ENCODE measurements at regions not wholly inside any gene's neighbourhood (a gene's known extent, or its start where the extent isn't known, plus 50 kb on each side); places are given as distances from the start of the nearest gene placed in this dataset.

DNA sequence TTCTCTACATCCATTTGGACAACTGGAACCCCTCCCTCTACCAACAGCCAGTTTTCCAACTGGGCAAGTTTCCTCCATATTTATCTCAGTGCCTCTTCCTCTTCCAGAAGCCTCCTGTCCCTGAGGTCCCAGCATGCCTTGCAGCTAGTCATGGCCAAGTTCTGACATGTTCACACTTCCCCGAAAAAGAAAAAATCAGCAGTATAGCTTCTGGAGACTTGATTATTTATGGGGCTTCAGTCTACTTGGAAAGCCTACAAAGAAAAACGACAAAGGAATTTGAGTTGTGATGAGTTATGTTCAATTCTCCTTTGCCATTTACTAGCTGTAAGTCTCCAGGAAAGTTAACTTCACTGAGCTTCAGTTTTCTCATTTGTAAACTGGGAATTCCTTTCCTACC, 406.5 kb downstream of the MAFB start:
- ChIA-PET POLR2A (ENCODE audit: partially characterized antibody) (interaction anchor here (1.1 kb wide), 1 partner anchor 14 kb away, joined by 4 read pairs; no protein-coding TSS in a partner anchor), CTCF (ENCODE audit: partially characterized antibody) (interaction anchor here (0.9 kb wide), 1 partner anchor 16 kb away, joined by 3 read pairs; no protein-coding TSS in a partner anchor)
- 82% methylated on average over 2 of the region's 2 CpGs; no CpG with 5 or more reads in 1 of the 2 experiments for WGBS, 2 experiments (ENCODE audit: extremely low coverage in 1 of 2, insufficient coverage in 1 of 2, insufficient read length in 1 of 2, insufficient replicate concordance in 2 of 2, low coverage in 1 of 2, low lambda C conversion rate in 2 of 2, missing lambda C conversion rate in 1 of 2)
- TF ChIP-seq POLR2A (IDR thresholded peaks at IDR 0.05; ENCODE audit: control extremely low read depth in 1 of 2, low read depth in 2 of 2, low read length in 2 of 2), result no peak
- TF ChIP-seq HDAC6 (IDR thresholded peaks at IDR 0.05; ENCODE audit: low read depth, low read length), result no peak
- no peak for TF ChIP-seq HDAC2 (IDR thresholded peaks at IDR 0.05; ENCODE audit: borderline replicate concordance in 1 of 2, low read depth in 2 of 2, low read length in 2 of 2)
- no peak for TF ChIP-seq RXRA (IDR thresholded peaks at IDR 0.05; ENCODE audit: insufficient read depth, low read depth, low read length)
- TF ChIP-seq, protein P1, sequence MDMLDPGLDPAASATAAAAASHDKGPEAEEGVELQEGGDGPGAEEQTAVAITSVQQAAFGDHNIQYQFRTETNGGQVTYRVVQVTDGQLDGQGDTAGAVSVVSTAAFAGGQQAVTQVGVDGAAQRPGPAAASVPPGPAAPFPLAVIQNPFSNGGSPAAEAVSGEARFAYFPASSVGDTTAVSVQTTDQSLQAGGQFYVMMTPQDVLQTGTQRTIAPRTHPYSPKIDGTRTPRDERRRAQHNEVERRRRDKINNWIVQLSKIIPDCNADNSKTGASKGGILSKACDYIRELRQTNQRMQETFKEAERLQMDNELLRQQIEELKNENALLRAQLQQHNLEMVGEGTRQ (IDR thresholded peaks at IDR 0.05; ENCODE audit: low read length), result no peak
- TF ChIP-seq, protein P2, sequence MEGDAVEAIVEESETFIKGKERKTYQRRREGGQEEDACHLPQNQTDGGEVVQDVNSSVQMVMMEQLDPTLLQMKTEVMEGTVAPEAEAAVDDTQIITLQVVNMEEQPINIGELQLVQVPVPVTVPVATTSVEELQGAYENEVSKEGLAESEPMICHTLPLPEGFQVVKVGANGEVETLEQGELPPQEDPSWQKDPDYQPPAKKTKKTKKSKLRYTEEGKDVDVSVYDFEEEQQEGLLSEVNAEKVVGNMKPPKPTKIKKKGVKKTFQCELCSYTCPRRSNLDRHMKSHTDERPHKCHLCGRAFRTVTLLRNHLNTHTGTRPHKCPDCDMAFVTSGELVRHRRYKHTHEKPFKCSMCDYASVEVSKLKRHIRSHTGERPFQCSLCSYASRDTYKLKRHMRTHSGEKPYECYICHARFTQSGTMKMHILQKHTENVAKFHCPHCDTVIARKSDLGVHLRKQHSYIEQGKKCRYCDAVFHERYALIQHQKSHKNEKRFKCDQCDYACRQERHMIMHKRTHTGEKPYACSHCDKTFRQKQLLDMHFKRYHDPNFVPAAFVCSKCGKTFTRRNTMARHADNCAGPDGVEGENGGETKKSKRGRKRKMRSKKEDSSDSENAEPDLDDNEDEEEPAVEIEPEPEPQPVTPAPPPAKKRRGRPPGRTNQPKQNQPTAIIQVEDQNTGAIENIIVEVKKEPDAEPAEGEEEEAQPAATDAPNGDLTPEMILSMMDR (IDR thresholded peaks at IDR 0.05; ENCODE audit: control extremely low read depth in 1 of 3, insufficient read depth in 1 of 3, low read depth in 1 of 3, low read length in 3 of 3), result no peak
- TF ChIP-seq TCF12 (IDR thresholded peaks at IDR 0.05; ENCODE audit: low read depth, low read length), result no peak
- no peak for TF ChIP-seq TBP (IDR thresholded peaks at IDR 0.05; ENCODE audit: low read depth, low read length)
- no peak for TF ChIP-seq RBBP5 (IDR thresholded peaks at IDR 0.05; ENCODE audit: borderline replicate concordance, low read depth, low read length)
- TF ChIP-seq SIX5 (IDR thresholded peaks at IDR 0.05; ENCODE audit: low read depth, low read length), result no peak
- Histone ChIP-seq H2AFZ (ENCODE audit: low read length) (no peak overlapping the region), H3K9me3 (ENCODE audit: insufficient read depth in 2 of 2, low read depth in 1 of 2, low read length in 1 of 2) (no peaks in the 10 kb centered on the region), H4K91ac (replicated peaks; ENCODE audit: insufficient read length, low read length) (no peak overlapping the region), H2BK12ac (ENCODE audit: low read depth, low read length) (no peak overlapping the region), H3K79me1 (ENCODE audit: low read depth, low read length) (no peaks in the 10 kb centered on the region), H3K27me3 (replicated peaks in 1 of 4; ENCODE audit: control insufficient read depth in 3 of 4, extremely low read depth in 1 of 4, insufficient read depth in 3 of 4, low read length in 3 of 4) (no peaks in the 10 kb centered on the region), H4K20me1 (replicated peaks in 1 of 2; ENCODE audit: control insufficient read depth in 1 of 2, insufficient read depth in 2 of 2, low read length in 2 of 2) (no peaks in the 10 kb centered on the region), H3K56ac (replicated peaks; ENCODE audit: insufficient read length, low read depth, low read length) (no peak overlapping the region), H2BK20ac (ENCODE audit: low read length) (no peak overlapping the region), H3K27ac (ENCODE audit: low read depth, low read length) (no peak overlapping the region), H4K8ac (ENCODE audit: extremely low read depth, insufficient read depth, low read length) (no peak overlapping the region), H3K4me3 (ENCODE audit: extremely low read depth in 1 of 4, insufficient read depth in 2 of 4, low read depth in 3 of 4, low read length in 4 of 4) (no peak overlapping the region), H3K23me2 (ENCODE audit: low read depth, low read length) (no peaks in the 10 kb centered on the region), H3K4ac (replicated peaks; ENCODE audit: insufficient read length, low read depth, low read length) (no peak overlapping the region), H3K4me2 (ENCODE audit: insufficient read depth in 1 of 2, low read depth in 2 of 2, low read length in 2 of 2) (no peak overlapping the region), H3K18ac (ENCODE audit: extremely low read depth, low read length) (no peak overlapping the region), H2BK15ac (ENCODE audit: low read length) (no peak overlapping the region), H2BK120ac (replicated peaks; ENCODE audit: low read depth, low read length) (no peak overlapping the region), H2AK5ac (ENCODE audit: low read depth, low read length) (no peak overlapping the region), H3K36me3 (ENCODE audit: control insufficient read depth in 2 of 4, insufficient read depth in 4 of 4, low read length in 3 of 4) (no peaks in the 10 kb centered on the region), H3K9ac (replicated peaks in 1 of 4; ENCODE audit: extremely low read depth in 1 of 4, low read depth in 3 of 4, low read length in 3 of 4) (no peak overlapping the region), H3K14ac (ENCODE audit: insufficient read length) (no peak overlapping the region), H3K23ac (ENCODE audit: insufficient read length) (no peak overlapping the region), H4K5ac (ENCODE audit: insufficient read length, low read depth, low read length) (no peak overlapping the region), H3K4me1 (replicated peaks in 1 of 4; ENCODE audit: control insufficient read depth in 3 of 4, insufficient read depth in 4 of 4, low read length in 3 of 4) (peaks cover 4 to 15% (median 9%) of the 10 kb centered on the region in 4 experiments), H3K79me2 (ENCODE audit: control insufficient read depth in 1 of 2, insufficient read depth in 2 of 2, low read length in 2 of 2) (no peaks in the 10 kb centered on the region), H2BK5ac (ENCODE audit: low read depth, low read length) (no peak overlapping the region)
- FAIRE-seq, result no peak
- no peak for DNase-seq (ENCODE audit: low read depth in 1 of 2, low spot score in 2 of 2)
